ENCODE measurements at regions not wholly inside any gene's neighbourhood (a gene's known extent, or its start where the extent isn't known, plus 50 kb on each side); places are given as distances from the start of the nearest gene placed in this dataset.

DNA sequence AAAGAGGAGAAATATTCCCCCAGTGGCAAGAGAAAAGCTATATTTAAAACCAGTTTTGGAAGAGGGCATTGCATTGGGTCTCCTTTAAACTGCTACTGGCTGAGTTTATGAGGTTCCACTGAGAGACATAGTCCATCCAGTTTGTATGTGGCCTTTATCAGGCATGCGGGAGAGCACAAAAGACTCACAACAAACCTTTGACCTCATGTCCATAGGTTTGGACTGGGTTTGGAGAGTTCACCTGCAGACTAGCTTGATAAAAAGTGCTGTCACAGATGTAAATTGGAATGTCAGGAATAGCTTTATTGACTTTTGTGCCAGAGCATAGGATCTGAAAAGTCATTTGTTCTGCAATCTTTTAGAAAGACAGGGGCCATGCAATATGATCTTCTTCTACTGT is 131.0 kb upstream of the NRIP1 start:
- Histone ChIP-seq H3K36me3 (replicated peaks in 1 of 2; ENCODE audit: control insufficient read depth in 1 of 2, insufficient read depth in 2 of 2, low read length in 2 of 2) (no peaks in the 10 kb centered on the region), H4K20me1 (ENCODE audit: insufficient read depth, low read length) (no peaks in the 10 kb centered on the region), H2AFZ (ENCODE audit: low read length) (no peak overlapping the region), H3K9me3 (ENCODE audit: low read length) (no peaks in the 10 kb centered on the region), H3K9ac (ENCODE audit: insufficient read depth, low read depth, low read length) (no peak overlapping the region), H3K4me2 (ENCODE audit: low read depth, low read length) (peak overlapping the region; percentile 33), H3K4me3 (replicated peaks in 1 of 3; ENCODE audit: insufficient read depth in 1 of 3, low read depth in 2 of 3, low read length in 3 of 3) (no peak overlapping the region; a peak in 1 of 6 replicates), H3K27ac (ENCODE audit: extremely low read length, insufficient read depth, low read length) (peak overlapping the region; percentile 70), H3K4me1 (ENCODE audit: insufficient read depth, low read length) (peaks cover 75% of the 10 kb centered on the region), H3K27me3 (ENCODE audit: control insufficient read depth in 1 of 2, insufficient read depth in 2 of 2, low read length in 2 of 2) (no peaks in the 10 kb centered on the region), H3K79me2 (ENCODE audit: insufficient read depth, low read length) (no peaks in the 10 kb centered on the region)
- intact Hi-C loops (cut with micrococcal nuclease; ENCODE audit: unreplicated experiment): loop anchor here (1.0 kb wide), 1 partner anchor 15 kb away; no protein-coding TSS in a partner anchor
- CTCF ChIA-PET (ENCODE audit: low intra/inter-chr PET ratio, low total read pairs): no interaction called here
- in situ Hi-C loops (cut with HindIII; ENCODE audit: extremely low pct_ligation_motif_present, low pct_unique_long_range_greater_than_20kb): no loop called here
- BruUV-seq (replicated peaks): no TSS peak
- peak; percentile 93 for ATAC-seq
- WGBS (ENCODE audit: low lambda C conversion rate): 0% methylated on average over 1 of the region's 1 CpG
- FAIRE-seq: peak; percentile 93
- DNase-seq (ENCODE audit: low spot score): peak; percentile 92
- POLR2A ChIA-PET: interaction anchor here (0.9 to 1.4 kb wide), 4 partner anchors 14 to 131 kb away, joined by 3 to 6 read pairs (median 4); partner anchors contain the start of gene NRIP1
- TF ChIP-seq CEBPG (CRISPR knock-in tag; IDR thresholded peaks at IDR 0.05): peak; percentile 43; the same call in 1 of the 2 replicates
- 0 out of 2 replicates have a peak, but pooled peaks have one; percentile 39 for TF ChIP-seq ZBTB7B (CRISPR knock-in tag; IDR thresholded peaks at IDR 0.05)
- TF ChIP-seq, protein P1, sequence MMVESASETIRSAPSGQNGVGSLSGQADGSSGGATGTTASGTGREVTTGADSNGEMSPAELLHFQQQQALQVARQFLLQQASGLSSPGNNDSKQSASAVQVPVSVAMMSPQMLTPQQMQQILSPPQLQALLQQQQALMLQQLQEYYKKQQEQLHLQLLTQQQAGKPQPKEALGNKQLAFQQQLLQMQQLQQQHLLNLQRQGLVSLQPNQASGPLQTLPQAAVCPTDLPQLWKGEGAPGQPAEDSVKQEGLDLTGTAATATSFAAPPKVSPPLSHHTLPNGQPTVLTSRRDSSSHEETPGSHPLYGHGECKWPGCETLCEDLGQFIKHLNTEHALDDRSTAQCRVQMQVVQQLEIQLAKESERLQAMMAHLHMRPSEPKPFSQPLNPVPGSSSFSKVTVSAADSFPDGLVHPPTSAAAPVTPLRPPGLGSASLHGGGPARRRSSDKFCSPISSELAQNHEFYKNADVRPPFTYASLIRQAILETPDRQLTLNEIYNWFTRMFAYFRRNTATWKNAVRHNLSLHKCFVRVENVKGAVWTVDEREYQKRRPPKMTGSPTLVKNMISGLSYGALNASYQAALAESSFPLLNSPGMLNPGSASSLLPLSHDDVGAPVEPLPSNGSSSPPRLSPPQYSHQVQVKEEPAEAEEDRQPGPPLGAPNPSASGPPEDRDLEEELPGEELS (CRISPR knock-in tag; IDR thresholded peaks at IDR 0.05): peak; percentile 72; the same call in 1 of the 2 replicates
- TF ChIP-seq ERF (CRISPR knock-in tag; IDR thresholded peaks at IDR 0.05): peak; percentile 78; the same call in 1 of the 2 replicates
- no peak for TF ChIP-seq SOX13 (IDR thresholded peaks at IDR 0.05)
- TF ChIP-seq SOX13 (CRISPR knock-in tag; conservative IDR thresholded peaks at IDR 0.05 in 1 of 2, IDR thresholded peaks at IDR 0.05 in 1 of 2): peak in 1 of 2 experiments; percentile 88; a peak in 2 of 4 replicates
- peak; percentile 13 for TF ChIP-seq TBL1XR1 (IDR thresholded peaks at IDR 0.05; ENCODE audit: borderline replicate concordance, low read length, partially characterized antibody)
- TF ChIP-seq ETV5 (CRISPR knock-in tag; IDR thresholded peaks at IDR 0.05; ENCODE audit: borderline replicate concordance): peak; percentile 21; the same call in 1 of the 2 replicates
- TF ChIP-seq NCOA1 (CRISPR knock-in tag; IDR thresholded peaks at IDR 0.05): no peak
- TF ChIP-seq NR2C2 (CRISPR knock-in tag; IDR thresholded peaks at IDR 0.05; ENCODE audit: borderline replicate concordance): peak; percentile 64
- TF ChIP-seq GATAD2A (CRISPR knock-in tag; IDR thresholded peaks at IDR 0.05): peak; percentile 78
- TF ChIP-seq FOSL2 (CRISPR knock-in tag; IDR thresholded peaks at IDR 0.05): peak; percentile 41; the same call in 1 of the 2 replicates
- TF ChIP-seq SOX5 (CRISPR knock-in tag; IDR thresholded peaks at IDR 0.05; ENCODE audit: borderline replicate concordance): peak; percentile 84
- TF ChIP-seq ATF1 (CRISPR knock-in tag; IDR thresholded peaks at IDR 0.05): peak; percentile 30; the same call in 1 of the 2 replicates
- no peak; the same call in 1 of the 2 replicates for TF ChIP-seq ZNF878 (CRISPR knock-in tag; IDR thresholded peaks at IDR 0.05)
- TF ChIP-seq, protein P2, sequence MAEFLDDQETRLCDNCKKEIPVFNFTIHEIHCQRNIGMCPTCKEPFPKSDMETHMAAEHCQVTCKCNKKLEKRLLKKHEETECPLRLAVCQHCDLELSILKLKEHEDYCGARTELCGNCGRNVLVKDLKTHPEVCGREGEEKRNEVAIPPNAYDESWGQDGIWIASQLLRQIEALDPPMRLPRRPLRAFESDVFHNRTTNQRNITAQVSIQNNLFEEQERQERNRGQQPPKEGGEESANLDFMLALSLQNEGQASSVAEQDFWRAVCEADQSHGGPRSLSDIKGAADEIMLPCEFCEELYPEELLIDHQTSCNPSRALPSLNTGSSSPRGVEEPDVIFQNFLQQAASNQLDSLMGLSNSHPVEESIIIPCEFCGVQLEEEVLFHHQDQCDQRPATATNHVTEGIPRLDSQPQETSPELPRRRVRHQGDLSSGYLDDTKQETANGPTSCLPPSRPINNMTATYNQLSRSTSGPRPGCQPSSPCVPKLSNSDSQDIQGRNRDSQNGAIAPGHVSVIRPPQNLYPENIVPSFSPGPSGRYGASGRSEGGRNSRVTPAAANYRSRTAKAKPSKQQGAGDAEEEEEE (CRISPR knock-in tag; IDR thresholded peaks at IDR 0.05; ENCODE audit: borderline replicate concordance): 0 out of 2 replicates have a peak, but pooled peaks have one; percentile 35
- peak in 1 of 2 experiments; percentile 83; a peak in 2 of 4 replicates for TF ChIP-seq EP300 (IDR thresholded peaks at IDR 0.05; ENCODE audit: low read depth in 2 of 2, low read length in 2 of 2)
- no peak for TF ChIP-seq EP300 (CRISPR knock-in tag; IDR thresholded peaks at IDR 0.05; ENCODE audit: borderline replicate concordance)
- TF ChIP-seq ZFP1 (CRISPR knock-in tag; IDR thresholded peaks at IDR 0.05): peak; percentile 71; the same call in 1 of the 2 replicates
- TF ChIP-seq, protein P3, sequence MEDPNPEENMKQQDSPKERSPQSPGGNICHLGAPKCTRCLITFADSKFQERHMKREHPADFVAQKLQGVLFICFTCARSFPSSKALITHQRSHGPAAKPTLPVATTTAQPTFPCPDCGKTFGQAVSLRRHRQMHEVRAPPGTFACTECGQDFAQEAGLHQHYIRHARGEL (CRISPR knock-in tag; IDR thresholded peaks at IDR 0.05): no peak
- 0 out of 2 replicates have a peak, but pooled peaks have one; percentile 15 for TF ChIP-seq KDM4B (CRISPR knock-in tag; IDR thresholded peaks at IDR 0.05)
- TF ChIP-seq KDM1A (CRISPR knock-in tag; IDR thresholded peaks at IDR 0.05): 0 out of 2 replicates have a peak, but pooled peaks have one; percentile 19
- TF ChIP-seq ZNF790 (CRISPR knock-in tag; IDR thresholded peaks at IDR 0.05; ENCODE audit: borderline replicate concordance): no peak
